ENCODE measurements at regions not wholly inside any gene's neighbourhood (a gene's known extent, or its start where the extent isn't known, plus 50 kb on each side); places are given as distances from the start of the nearest gene placed in this dataset.

- no peak for TF ChIP-seq CTCF (IDR thresholded peaks at IDR 0.05; ENCODE audit: low read depth, low read length)
- no peak for TF ChIP-seq EZH2phosphoT487 (IDR thresholded peaks at IDR 0.05; ENCODE audit: low read depth)
- Histone ChIP-seq H3K79me2 (ENCODE audit: low read length) (no peaks in the 10 kb centered on the region), H3K27ac (ENCODE audit: low read length) (no peak overlapping the region), H3K36me3 (replicated peaks; ENCODE audit: low read depth, low read length) (no peaks in the 10 kb centered on the region), H3K27me3 (ENCODE audit: low read depth, low read length) (peaks cover 7% of the 10 kb centered on the region; the same call in 1 of the 2 replicates), H3K9me3 (ENCODE audit: insufficient read depth, low read length) (no peaks in the 10 kb centered on the region), H3K4me2 (ENCODE audit: low read length) (no peak overlapping the region), H3K4me1 (ENCODE audit: low read length) (no peaks in the 10 kb centered on the region), H3K9ac (ENCODE audit: low read length) (no peak overlapping the region), H4K20me1 (ENCODE audit: insufficient read depth, low read length) (0 out of 2 replicates have a peak, but pooled peaks cover 3% of the 10 kb centered on the region), H3K4me3 (ENCODE audit: low read length) (no peak overlapping the region), H2AFZ (ENCODE audit: low read depth, low read length) (no peak overlapping the region)
Measured at GRCh38 chr16:11403534-11403795, 58.2 kb downstream of the RMI2 start.

GRCh38 chr16:11403920-11404319, 58.7 kb downstream of the RMI2 start:
- Histone ChIP-seq H3K4me1 (ENCODE audit: low read length) (no peaks in the 10 kb centered on the region), H4K20me1 (ENCODE audit: insufficient read depth, low read length) (0 out of 2 replicates have a peak, but pooled peaks cover 3% of the 10 kb centered on the region), H3K4me3 (ENCODE audit: low read length) (no peak overlapping the region), H3K4me2 (ENCODE audit: low read length) (no peak overlapping the region), H3K79me2 (ENCODE audit: low read length) (no peaks in the 10 kb centered on the region), H3K9me3 (ENCODE audit: insufficient read depth, low read length) (no peaks in the 10 kb centered on the region), H3K36me3 (replicated peaks; ENCODE audit: low read depth, low read length) (no peaks in the 10 kb centered on the region), H3K27ac (ENCODE audit: low read length) (no peak overlapping the region), H3K9ac (ENCODE audit: low read length) (no peak overlapping the region), H3K27me3 (ENCODE audit: low read depth, low read length) (peaks cover 7% of the 10 kb centered on the region; the same call in 1 of the 2 replicates), H2AFZ (ENCODE audit: low read depth, low read length) (no peak overlapping the region)
- no peak for TF ChIP-seq CTCF (IDR thresholded peaks at IDR 0.05; ENCODE audit: low read depth, low read length)
- TF ChIP-seq EZH2phosphoT487 (IDR thresholded peaks at IDR 0.05; ENCODE audit: low read depth) = no peak

DNA sequence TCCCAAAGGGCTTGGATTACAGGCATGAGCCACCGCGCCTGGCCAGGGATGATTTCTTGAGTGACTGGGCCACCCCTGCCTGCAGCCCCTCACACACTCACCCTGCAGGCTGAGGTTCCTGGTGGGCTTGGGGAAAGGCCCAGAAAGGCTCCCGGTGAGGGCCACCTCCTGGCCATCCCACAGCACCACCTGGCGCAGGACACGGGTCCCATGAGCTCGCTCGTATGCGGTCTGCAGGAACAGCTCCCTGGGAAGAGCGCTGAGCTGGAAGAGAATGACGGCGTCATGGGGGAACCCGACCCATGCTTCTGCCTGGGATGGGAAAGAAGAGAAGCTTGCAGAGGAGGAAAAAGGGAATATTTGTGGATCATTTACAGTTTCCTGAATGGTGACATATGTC, 59.3 kb downstream of the RMI2 start:
- H3K4me2 ChIP-seq (ENCODE audit: low read length) = no peak overlapping the region
- H3K27ac ChIP-seq (ENCODE audit: low read length) = no peak overlapping the region
- H3K36me3 ChIP-seq (replicated peaks; ENCODE audit: low read depth, low read length) = no peaks in the 10 kb centered on the region
- no peak overlapping the region for H2AFZ ChIP-seq (ENCODE audit: low read depth, low read length)
- H4K20me1 ChIP-seq (ENCODE audit: insufficient read depth, low read length) = 0 out of 2 replicates have a peak, but pooled peaks cover 3% of the 10 kb centered on the region
- TF ChIP-seq CTCF (IDR thresholded peaks at IDR 0.05; ENCODE audit: low read depth, low read length) (no peak), EZH2phosphoT487 (IDR thresholded peaks at IDR 0.05; ENCODE audit: low read depth) (no peak)
- no peaks in the 10 kb centered on the region for H3K9me3 ChIP-seq (ENCODE audit: insufficient read depth, low read length)
- peaks cover 7% of the 10 kb centered on the region; the same call in 1 of the 2 replicates for H3K27me3 ChIP-seq (ENCODE audit: low read depth, low read length)
- no peak overlapping the region for H3K4me3 ChIP-seq (ENCODE audit: low read length)
- H3K4me1 ChIP-seq (ENCODE audit: low read length) = no peaks in the 10 kb centered on the region
- H3K9ac ChIP-seq (ENCODE audit: low read length) = no peak overlapping the region
- no peaks in the 10 kb centered on the region for H3K79me2 ChIP-seq (ENCODE audit: low read length)

GRCh38 chr16:11405331-11406176, 60.3 kb downstream of the RMI2 start:
- Histone ChIP-seq H2AFZ (ENCODE audit: low read depth, low read length) (no peak overlapping the region), H3K9ac (ENCODE audit: low read length) (no peak overlapping the region), H3K4me1 (ENCODE audit: low read length) (no peaks in the 10 kb centered on the region), H3K4me3 (ENCODE audit: low read length) (no peak overlapping the region), H3K27me3 (ENCODE audit: low read depth, low read length) (peaks cover 7% of the 10 kb centered on the region; the same call in 1 of the 2 replicates), H4K20me1 (ENCODE audit: insufficient read depth, low read length) (0 out of 2 replicates have a peak, but pooled peaks cover 3% of the 10 kb centered on the region), H3K36me3 (replicated peaks; ENCODE audit: low read depth, low read length) (no peaks in the 10 kb centered on the region), H3K4me2 (ENCODE audit: low read length) (no peak overlapping the region), H3K9me3 (ENCODE audit: insufficient read depth, low read length) (no peaks in the 10 kb centered on the region), H3K79me2 (ENCODE audit: low read length) (no peaks in the 10 kb centered on the region), H3K27ac (ENCODE audit: low read length) (no peak overlapping the region)
- no peak for TF ChIP-seq EZH2phosphoT487 (IDR thresholded peaks at IDR 0.05; ENCODE audit: low read depth)
- peak; percentile 60 for TF ChIP-seq CTCF (IDR thresholded peaks at IDR 0.05; ENCODE audit: low read depth, low read length)
